IMR-90 (cell line): ENCODE measurements at regions not wholly inside any gene's neighbourhood (a gene's known extent, or its start where the extent isn't known, plus 50 kb on each side); places are given as distances from the start of the nearest gene placed in this dataset.

ENCODE experiments used
- ATAC-seq: fragments of 200-7000 bp; cut with Tn5 transposase; 2 replicates; pipeline ENCODE4 v1.9.1; 2020; ENCODE audit warnings: low read depth, mild to moderate bottlenecking, moderate library complexity
- BruUV-seq: library from RNA; stranded (reverse); fragments of 400-500 nt; replicated peaks from 2 replicates; lab custom pipeline; 2021; lab: Mats Ljungman, UMichigan
- CTCF ChIA-PET: fragments of 300-600 bp; formaldehyde crosslinking; extraction: SDS; loops from one replicate; lab custom pipeline; 2021; ENCODE audit warnings: antibody characterized with exemption; lab: Yijun Ruan, JAX
- POLR2A ChIA-PET: fragments of 300-600 bp; sonication (Branson Sonifier 250); formaldehyde crosslinking; loops from one replicate; lab custom pipeline; 2022; ENCODE audit warnings: antibody characterized with exemption; ENCODE audit not compliant: unreplicated experiment; lab: Charles Lee
- DNase-seq: peaks from one replicate; pipeline ENCODE4 v3.0.0; 2013
- H2AFZ ChIP-seq: replicated peaks from 2 replicates; pipeline ENCODE3; 2013; ENCODE audit warnings: low read length, mild to moderate bottlenecking; ENCODE audit not compliant: poor library complexity
- H2AK5ac ChIP-seq: 2 replicates; pipeline ENCODE4 v1.6.1; 2013; ENCODE audit warnings: low read depth, low read length, inconsistent platforms
- H2AK9ac ChIP-seq: replicated peaks from 2 replicates; pipeline ENCODE3; 2013; ENCODE audit warnings: mild to moderate bottlenecking, low read depth, low read length, moderate library complexity; ENCODE audit not compliant: poor library complexity
- H2BK120ac ChIP-seq: 2 replicates; pipeline ENCODE4 v1.6.1; 2013; ENCODE audit warnings: low read depth, low read length, inconsistent platforms
- H2BK15ac ChIP-seq: 3 replicates; pipeline ENCODE4 v1.6.1; 2013; ENCODE audit warnings: low read depth, low read length, inconsistent platforms
- H2BK20ac ChIP-seq: 2 replicates; pipeline ENCODE4 v1.6.1; 2013; ENCODE audit warnings: low read depth, mild to moderate bottlenecking, inconsistent platforms, low read length, moderate library complexity
- H2BK5ac ChIP-seq: 2 replicates; pipeline ENCODE4 v1.6.1; 2013; ENCODE audit warnings: mild to moderate bottlenecking, low read depth, low read length, inconsistent platforms; ENCODE audit not compliant: poor library complexity, severe bottlenecking
- H3K14ac ChIP-seq: replicated peaks from 2 replicates; pipeline ENCODE4 v1.6.1; 2013; ENCODE audit warnings: low read depth, low read length, inconsistent platforms
- H3K18ac ChIP-seq: 2 replicates; pipeline ENCODE4 v1.6.1; 2013; ENCODE audit warnings: low read depth, low read length, control low read depth
- H3K23ac ChIP-seq: 2 replicates; pipeline ENCODE4 v1.6.1; 2013; ENCODE audit warnings: low read depth, low read length, inconsistent platforms
- H3K27ac ChIP-seq: 2 replicates; pipeline ENCODE4 v1.5.1; 2013; ENCODE audit warnings: mild to moderate bottlenecking, control low read depth, low read length; ENCODE audit not compliant: insufficient read depth
- H3K27me3 ChIP-seq: 2 replicates; pipeline ENCODE4 v1.6.1; 2013; ENCODE audit warnings: low read length; ENCODE audit not compliant: control insufficient read depth, insufficient read depth
- H3K36me3 ChIP-seq: 2 replicates; pipeline ENCODE4 v1.6.1; 2013; ENCODE audit warnings: low read length, mixed read lengths; ENCODE audit not compliant: control insufficient read depth, insufficient read depth
- H3K4ac ChIP-seq: 2 replicates; pipeline ENCODE4 v1.6.1; 2013; ENCODE audit warnings: low read depth, low read length, inconsistent platforms
- H3K4me1 ChIP-seq: 2 replicates; pipeline ENCODE4 v1.6.1; 2013; ENCODE audit warnings: low read length, mixed read lengths; ENCODE audit not compliant: control insufficient read depth, insufficient read depth
- H3K4me2 ChIP-seq: 2 replicates; pipeline ENCODE4 v1.6.1; 2013; ENCODE audit warnings: low read depth, mild to moderate bottlenecking, control low read depth, low read length, moderate library complexity
- H3K4me3 ChIP-seq: 2 replicates; pipeline ENCODE4 v1.5.1; 2013; ENCODE audit warnings: low read depth, mild to moderate bottlenecking, control low read depth, low read length, moderate library complexity; ENCODE audit not compliant: insufficient read depth
- H3K56ac ChIP-seq: 2 replicates; pipeline ENCODE4 v1.6.1; 2013; ENCODE audit warnings: low read length, inconsistent platforms; ENCODE audit not compliant: insufficient read depth; ENCODE audit errors: extremely low read depth
- H3K79me1 ChIP-seq, 2 experiments: 2 replicates each; pipeline ENCODE4 v1.6.1; 2013; ENCODE audit warnings: low read length in 2 of 2, inconsistent platforms in 1 of 2, low read depth in 1 of 2
- H3K9ac ChIP-seq: 2 replicates; pipeline ENCODE4 v1.6.1; 2013; ENCODE audit warnings: low read depth, low read length, control low read depth
- H3K9me1 ChIP-seq: 2 replicates; pipeline ENCODE4 v1.6.1; 2013; ENCODE audit warnings: low read length, inconsistent platforms; ENCODE audit not compliant: insufficient read depth
- H3K9me3 ChIP-seq: 2 replicates; pipeline ENCODE4 v1.6.1; 2013; ENCODE audit warnings: low read length; ENCODE audit not compliant: control insufficient read depth, insufficient read depth
- H4K20me1 ChIP-seq: 2 replicates; pipeline ENCODE4 v1.6.1; 2013; ENCODE audit warnings: low read length, inconsistent platforms; ENCODE audit not compliant: insufficient read depth
- H4K5ac ChIP-seq: 2 replicates; pipeline ENCODE4 v1.6.1; 2013; ENCODE audit warnings: mild to moderate bottlenecking, low read depth, low read length, control low read depth
- H4K8ac ChIP-seq, 2 experiments: 2 replicates each; pipeline ENCODE4 v1.6.1; 2013; ENCODE audit warnings: low read depth in 2 of 2, low read length in 2 of 2, control low read depth in 1 of 2, inconsistent platforms in 1 of 2
- H4K91ac ChIP-seq: 2 replicates; pipeline ENCODE4 v1.6.1; 2013; ENCODE audit warnings: low read depth, low read length, inconsistent platforms; ENCODE audit not compliant: insufficient read depth
- RAD21 ChIP-seq: IDR thresholded peaks from 2 replicates; pipeline ENCODE4 v1.6.1; 2012; ENCODE audit warnings: low read length, improper control_type of control experiment
- WGBS, 2 experiments: methylation state at CpG; one replicate each; pipeline versions ENCODE4 v1.1.5 to v1.1.7; 2013; ENCODE audit warnings: missing lambda C conversion rate in 2 of 2; ENCODE audit not compliant: insufficient read length in 1 of 2; ENCODE audit errors: extremely low coverage in 2 of 2; 5-methylcytosine and 5-hydroxymethylcytosine counted together
- dilution Hi-C: fragments of 300-500 bp; cut with HindIII; formaldehyde crosslinking; loops from one replicate; pipeline ENCODE4 v1.14.3; 2018; ENCODE audit warnings: low sequenced_read_pairs; ENCODE audit not compliant: unreplicated experiment
- in situ Hi-C: fragments of 300-500 bp; cut with MboI; formaldehyde crosslinking; loops from 3 replicates; pipeline ENCODE4 v1.14.3; 2019; ENCODE audit warnings: low sequenced_read_pairs, inconsistent platforms, mixed read lengths
- intact Hi-C: fragments of 100-400 bp; cut with micrococcal nuclease; formaldehyde crosslinking; loops from 2 replicates; pipeline ENCODE4 v1.10.0; 2022

DNA sequence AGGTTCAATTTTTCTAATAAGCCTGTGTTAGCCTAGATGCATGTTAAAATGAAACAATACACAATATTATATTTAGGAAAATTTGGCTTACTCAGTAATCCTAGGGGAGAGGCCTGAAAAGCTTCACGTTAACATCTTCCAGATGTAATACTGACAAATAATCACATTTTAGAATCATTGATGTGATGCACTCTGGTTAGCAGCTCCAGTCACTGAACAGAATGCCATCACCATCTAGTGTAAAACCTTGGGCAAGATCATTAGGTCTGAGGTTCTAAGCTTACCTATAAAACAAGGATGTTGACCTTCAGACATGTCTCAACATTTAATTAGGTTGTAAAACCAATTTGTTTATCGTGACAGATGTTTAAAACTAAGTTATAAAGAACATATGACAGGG, 1704.8 kb downstream of the STIM2 start:
- Histone ChIP-seq H3K27ac (no peak overlapping the region), H3K79me1 (no peaks in the 10 kb centered on the region), H2BK20ac (no peak overlapping the region), H2AK9ac (no peak overlapping the region), H3K4ac (no peak overlapping the region), H3K36me3 (no peaks in the 10 kb centered on the region), H4K20me1 (no peaks in the 10 kb centered on the region), H2AK5ac (no peak overlapping the region), H2BK120ac (no peak overlapping the region), H2BK15ac (no peak overlapping the region), H4K8ac (no peak overlapping the region), H3K14ac (no peak overlapping the region), H3K9me1 (no peaks in the 10 kb centered on the region), H3K56ac (no peak overlapping the region), H3K23ac (no peak overlapping the region), H4K91ac (no peak overlapping the region), H3K4me1 (no peaks in the 10 kb centered on the region), H3K9me3 (no peaks in the 10 kb centered on the region), H3K9ac (no peak overlapping the region), H3K4me2 (no peak overlapping the region), H4K5ac (no peak overlapping the region), H2BK5ac (no peak overlapping the region), H3K4me3 (no peak overlapping the region), H3K18ac (no peak overlapping the region), H2AFZ (no peak overlapping the region), H3K27me3 (no peaks in the 10 kb centered on the region)
- CTCF ChIA-PET: interaction anchor here (1.7 kb wide), 1 partner anchor 9 kb away, joined by 5 read pairs; no protein-coding TSS in a partner anchor
- POLR2A ChIA-PET: no interaction called here
- dilution Hi-C loops (no loop called here), intact Hi-C loops (no loop called here), in situ Hi-C loops (no loop called here)
- no CpG with 5 or more reads among the region's 2 CpGs for WGBS, 2 experiments
- DNase-seq (no peak), ATAC-seq (no peak)
- no peak for TF ChIP-seq RAD21
- no TSS peak for BruUV-seq
